ENCODE measurements at regions not wholly inside any gene's neighbourhood (a gene's known extent, or its start where the extent isn't known, plus 50 kb on each side); places are given as distances from the start of the nearest gene placed in this dataset.

DNA sequence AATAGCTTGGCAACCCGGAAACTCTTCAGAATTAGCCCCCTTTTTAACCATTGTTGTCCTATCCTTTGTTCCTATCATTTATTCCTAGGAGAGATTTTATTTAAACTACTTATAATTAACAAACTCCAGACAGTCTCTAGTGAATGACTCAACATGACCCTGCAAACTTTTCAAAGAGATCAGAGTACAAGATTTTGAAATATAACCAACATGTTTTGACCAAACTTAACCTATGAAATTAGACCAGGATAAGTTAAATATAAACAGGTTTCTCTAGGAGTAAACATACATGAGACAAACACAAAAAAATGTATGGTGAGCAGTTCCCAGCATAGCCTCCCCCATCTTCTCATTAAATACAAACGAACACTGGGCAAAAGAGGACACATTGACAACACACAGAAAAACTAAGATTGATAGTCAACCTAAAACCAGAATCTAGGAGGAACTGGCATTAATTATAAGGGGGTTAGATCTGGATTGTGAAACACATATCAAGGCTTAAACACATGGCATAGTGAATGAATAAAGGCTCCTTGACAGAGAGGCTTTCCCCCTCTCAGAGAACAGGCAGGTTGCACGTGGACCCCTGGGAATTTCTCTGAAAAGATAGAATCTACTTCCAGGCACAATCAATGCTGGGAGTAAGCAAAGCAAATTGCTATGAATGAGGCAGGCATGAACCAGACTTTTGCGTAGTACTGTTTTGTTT is 284.1 kb downstream of the IRS1 start:
- no peak for DNase-seq

DNA sequence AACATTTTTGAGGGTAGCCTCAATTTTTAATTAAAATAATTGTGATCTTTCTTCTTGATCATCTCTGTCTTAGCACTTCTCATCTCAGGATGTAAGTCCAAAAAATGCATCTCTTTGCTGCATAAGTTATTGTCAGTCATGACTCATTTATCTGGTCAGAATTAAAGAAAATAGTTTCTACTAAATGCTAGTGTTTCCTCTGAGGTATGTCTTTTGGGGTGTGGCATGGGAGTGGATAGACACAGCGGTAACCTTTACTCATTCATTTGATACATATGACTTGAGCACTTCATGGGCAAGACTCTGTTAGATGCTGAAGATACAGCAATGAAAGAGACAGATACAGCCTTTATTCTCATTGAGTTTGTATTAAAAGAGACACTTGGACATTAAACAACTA is 284.7 kb downstream of the IRS1 start:
- DNase-seq, result no peak

DNA sequence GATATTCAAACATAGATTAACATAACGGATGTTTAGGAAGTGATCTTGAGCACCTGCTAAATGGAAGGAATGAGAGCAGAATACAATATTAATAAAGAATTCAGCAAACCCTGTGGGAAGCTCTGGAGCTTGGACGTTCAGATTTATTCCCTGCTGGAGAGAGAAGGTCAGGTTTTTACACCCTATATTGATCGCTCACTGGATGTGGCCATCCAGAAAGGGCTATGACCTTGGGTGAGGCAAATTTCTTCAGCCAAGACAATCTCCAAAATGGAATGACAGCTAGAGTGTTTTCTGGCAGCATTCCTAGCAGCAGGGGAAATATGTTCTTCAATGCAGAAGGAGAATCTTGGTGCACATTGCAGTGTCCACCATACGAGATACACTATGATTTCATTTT is 288.3 kb downstream of the IRS1 start:
- no peak for DNase-seq

DNA sequence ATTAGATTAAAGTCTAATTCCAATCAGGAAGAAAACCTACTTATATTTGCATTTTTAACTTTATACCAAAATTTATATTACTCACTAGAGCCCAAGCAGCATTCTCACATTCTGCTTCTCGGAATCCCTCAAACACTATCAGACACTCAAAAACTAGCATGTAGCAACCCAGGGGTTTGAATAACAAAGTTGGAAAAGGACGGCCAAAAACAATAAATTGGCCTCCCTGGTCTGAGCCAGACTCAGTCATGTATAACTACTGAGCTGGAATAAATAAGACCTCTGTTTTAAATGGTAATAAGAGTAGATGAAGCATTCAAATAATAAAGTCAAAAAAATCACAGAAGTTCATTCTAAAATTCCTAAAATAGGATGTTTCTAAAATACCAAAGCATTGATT is 290.9 kb downstream of the IRS1 start:
- DNase-seq, result no peak

DNA sequence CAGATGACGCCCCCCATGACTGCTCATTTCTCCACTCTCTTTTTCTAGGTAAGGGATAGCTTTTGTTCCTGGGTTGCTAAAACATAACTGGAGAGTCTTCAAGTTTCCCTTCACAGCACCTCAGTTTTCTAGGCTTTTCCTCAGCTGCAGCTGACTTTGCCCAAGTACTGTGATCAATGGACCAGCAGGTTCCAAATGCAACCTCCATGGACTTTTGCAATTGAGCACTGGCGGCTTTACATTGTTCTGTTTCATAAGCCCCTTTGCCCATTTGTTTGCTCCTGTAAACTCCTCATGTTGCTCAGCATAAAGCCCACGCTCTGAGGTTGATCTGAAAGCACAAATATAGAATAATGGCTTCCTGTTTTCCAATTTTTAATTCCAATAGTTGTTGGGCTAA is 291.6 kb downstream of the IRS1 start:
- no peak for DNase-seq

DNA sequence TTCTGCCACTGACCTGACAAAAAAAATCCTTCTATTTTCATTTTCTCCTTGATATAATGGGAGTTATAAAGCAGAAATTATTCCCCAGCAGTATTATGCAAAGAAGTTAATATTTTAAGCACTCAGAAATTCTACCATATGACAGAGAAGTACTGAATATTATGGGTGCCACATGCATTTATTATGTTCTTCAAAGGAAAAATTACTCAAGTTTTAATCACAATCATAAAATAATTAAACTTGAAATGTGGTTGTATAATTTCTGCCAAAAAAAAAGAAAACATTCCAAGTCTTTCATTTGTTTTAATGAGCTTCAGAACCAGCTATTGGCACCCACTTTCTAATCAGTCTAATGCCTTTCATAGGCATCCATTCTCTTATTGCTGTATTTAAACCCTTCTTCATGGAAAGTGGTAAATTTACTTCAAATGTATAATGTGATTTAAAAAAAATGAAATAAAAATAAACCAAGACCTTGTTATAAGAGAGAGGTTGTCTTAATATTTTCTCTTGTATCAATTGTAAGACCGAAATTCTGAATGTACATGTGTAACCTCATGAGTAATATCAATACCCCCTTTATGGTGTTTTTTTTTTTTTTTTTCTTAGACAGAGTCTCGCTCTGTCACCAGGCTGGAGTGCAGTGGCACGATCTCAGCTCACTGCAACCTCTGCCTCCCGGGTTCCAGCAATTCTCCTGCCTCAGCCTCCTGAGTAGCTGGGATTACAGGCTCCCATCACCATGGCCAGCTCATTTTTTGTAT is 302.3 kb downstream of the IRS1 start:
- DNase-seq, result no peak

DNA sequence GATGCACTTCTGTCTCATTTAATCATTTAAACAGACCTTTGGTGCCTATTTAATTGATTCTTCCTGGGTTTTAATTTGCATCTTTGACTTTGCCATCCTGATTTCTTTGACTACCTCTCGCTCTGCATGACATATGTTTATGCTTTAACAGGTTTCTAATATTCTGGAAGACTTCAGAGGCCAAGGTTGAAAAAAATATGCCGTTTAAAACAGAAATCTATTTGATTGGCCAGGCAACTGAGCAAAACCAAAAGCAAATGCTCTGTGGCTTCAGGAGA is 303.4 kb downstream of the IRS1 start:
- no peak for DNase-seq

DNA sequence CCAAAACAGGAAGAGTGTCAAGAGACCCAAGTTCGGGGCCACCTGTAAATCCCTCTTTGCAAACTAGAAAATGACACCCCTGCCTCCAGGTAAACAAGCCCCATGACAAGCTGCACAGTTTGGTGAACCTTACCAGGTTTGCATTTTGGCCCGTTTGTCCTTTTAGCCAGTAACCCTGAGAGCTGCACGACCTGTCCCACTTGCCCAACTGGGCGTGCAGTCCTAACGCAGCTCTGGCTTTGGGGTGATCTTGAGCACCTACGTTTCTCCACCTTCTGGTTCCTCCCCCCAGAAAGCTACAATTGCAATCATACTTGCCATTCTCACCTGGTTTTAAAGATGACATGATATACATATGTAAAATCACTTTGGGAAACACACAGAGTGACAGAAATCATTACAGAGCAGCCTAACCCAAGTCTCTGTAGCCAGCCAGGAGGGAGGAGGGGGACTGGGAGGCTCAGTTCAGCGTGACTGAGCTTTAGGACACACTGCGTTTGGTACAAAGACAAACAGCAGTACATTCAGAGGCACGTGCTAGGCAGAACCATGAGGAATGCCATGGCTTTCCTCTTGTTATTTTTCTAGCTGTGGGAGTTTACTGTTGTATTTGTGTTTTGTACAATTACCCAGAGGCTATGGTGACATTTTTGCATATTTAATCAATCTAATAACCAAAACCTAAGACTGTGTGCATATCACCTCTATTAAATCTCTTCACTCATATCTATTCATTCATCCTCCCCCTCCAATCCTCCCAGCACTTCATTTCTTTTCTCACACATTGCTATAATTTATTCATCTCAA is 304.0 kb downstream of the IRS1 start:
- no peak for DNase-seq

DNA sequence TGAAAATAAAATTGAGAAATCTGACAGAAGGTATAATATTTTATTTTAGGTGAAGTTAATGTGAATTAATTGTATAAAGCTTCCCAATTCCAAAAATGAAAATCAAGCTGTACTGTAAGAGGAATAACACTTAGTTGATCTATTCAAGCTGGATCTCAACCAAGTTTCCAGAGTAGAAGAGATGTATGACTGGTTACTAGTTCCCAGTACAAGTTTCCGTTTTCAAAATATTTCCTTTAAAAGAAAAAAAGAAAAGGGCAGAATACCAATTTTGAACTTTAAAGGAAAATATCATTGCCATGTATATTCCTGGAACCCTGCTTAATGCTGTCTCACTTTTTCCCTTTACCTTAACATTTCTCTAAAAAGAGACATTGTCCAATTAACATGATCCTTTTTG is 308.5 kb downstream of the IRS1 start:
- DNase-seq, result no peak

DNA sequence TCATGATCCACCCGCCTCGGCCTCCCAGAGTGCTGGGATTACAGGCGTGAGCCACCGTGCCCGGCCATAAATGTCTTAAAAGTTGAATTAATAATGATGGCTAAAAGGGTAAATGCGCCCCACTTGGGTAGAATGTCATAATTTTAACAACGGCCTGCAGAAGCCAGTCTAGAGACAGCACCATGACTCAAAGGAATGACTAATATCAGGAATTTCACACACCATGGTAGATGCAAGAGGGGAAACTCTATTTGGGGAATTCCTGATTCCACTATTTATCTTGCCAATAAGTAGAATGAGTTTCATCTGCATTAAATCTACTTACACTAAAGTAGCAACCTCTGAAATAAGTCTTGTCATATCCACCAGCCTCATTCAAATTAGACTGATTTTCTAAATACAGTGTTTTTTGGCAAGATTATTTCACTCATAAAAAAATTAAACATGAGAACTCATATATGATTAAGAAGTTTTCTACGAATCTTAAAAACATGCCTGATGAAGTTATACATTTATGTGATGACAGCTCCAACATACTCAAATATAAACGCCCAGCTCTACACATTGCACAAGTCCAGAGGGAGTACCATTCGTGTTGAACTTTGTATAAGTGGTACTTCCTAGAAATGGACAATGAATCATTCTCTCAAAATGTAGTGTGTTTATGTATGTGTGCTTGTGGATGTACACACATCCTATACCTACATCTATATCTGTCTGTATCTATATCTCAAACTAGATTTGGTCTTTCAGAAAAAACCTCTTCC is 309.7 kb downstream of the IRS1 start:
- DNase-seq, result no peak

DNA sequence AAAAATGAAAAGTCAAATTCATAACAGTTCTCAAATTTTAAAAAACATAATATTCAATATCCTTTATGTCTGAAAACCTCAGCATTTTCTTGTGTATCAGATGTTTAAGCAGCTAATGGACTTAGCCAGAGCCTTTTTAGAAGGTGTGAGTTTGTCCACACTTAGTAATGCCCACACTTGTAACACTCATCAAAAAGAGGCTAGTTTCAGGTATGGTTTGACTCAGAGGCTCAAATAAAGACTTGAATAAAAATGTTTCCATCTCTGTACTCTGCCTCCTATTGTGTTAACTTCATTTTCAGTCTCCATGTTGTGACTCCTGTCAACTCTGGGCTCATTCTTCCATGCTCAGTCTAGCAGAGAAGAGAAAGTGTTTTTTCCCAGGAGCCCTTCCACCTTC is 311.6 kb downstream of the IRS1 start:
- DNase-seq, result no peak

DNA sequence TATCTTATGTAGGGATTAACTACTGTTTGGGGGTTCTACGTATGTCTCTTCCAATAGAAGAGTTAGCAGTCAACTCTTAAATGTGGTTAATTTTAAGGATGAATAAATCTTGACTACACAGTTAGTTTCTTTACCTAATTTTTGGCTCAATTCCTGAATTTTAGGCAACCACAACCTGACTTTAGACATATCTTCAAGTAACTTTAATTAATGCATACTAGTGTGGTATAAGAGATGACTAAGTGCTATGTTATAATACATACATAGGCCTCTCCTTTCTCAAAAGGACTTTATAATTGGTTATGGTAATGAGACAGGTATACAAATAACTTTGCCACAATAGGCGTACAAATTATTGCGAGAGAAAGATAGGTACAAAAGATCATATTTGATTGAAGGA is 312.0 kb downstream of the IRS1 start:
- DNase-seq, result no peak

DNA sequence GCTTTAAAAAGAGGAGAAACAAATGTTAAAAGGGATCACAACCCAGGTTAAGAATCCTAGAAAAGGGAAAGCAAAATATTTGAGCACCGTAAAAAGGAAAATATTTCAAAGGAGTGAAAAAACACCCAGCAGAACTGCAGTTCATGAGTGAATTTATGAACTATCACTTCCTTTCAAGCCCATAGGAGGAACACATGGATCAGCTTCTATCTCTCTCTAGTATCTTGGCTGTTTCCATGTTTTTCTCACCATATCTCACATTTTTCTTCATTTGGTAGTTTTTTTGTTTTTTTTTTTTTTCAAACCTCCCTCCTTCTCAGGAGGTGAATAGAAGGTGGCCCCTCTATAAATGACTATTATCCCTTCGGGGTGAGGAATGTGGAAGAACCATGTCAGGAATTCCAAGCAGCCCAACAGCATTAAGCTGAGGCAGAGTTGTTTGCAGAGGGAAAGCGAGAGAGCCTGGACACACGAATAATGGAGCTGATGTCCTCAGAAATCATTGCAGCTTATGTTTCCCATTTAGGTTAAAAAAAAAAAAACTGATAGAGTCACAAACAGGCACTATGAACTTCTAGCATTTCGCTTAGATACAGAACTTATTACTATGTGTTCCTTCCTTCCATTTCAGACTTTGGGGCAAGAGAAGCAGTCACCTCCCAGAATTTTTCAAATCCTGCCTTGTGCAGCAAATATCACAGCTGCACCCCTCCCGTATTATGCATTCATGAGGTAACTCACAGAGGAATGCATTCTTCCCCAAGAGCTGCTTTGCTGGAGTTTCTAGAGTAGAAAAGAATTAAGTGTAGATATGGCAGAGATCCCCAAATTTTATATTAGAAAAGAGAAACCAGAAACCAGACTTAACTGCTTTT is 315.6 kb downstream of the IRS1 start:
- no peak for DNase-seq

DNA sequence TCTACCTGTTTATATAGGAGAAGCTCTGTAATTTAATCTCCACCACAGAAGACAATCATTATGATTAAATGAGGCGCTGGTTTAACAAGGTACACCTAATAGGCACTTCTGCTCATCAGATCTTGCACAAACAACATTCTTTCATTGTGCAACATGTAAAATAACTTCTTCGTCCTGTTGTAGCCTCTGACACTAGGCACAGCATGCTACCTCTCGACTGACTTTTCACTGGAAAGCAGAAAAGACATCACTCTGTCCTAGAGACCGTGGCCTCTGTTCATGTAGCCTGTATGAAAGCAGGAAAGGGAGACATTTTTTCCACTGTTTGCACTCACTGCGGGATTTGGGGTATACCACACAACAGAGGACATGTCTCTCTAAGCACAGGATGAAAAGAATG is 316.5 kb downstream of the IRS1 start:
- no peak for DNase-seq

DNA sequence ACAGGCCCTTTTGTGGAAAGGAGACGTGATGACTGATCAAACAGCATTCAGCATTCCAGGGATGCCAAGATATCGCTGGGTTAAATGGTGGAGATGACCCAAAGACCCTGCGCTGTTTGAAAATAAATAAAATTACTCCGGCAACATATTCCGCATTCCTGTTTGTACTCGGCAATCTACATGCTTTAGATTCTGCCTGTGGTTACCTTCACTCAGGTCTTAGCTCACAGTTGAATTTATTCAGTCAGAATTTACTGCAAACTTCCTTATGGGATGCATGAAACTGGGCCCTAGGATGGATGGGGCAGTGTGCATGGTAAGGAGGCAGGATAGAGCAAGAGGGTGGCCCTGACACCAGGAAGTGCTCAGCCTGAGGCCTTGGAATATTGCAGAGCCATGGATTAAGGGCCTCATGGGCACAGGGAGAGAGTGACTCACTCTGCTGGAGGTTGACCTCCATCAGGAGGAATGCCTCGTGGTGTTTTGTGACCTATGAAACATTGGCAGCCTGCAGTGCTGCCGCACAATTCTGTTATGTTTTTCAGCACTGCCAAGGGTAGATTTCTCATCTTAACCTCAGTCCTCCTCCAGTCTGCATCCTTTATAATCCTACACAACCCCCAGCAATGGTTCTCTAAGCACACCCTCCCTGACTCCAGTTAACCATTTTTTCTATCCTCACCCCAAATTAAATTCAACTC is 321.4 kb downstream of the IRS1 start:
- DNase-seq, result no peak

DNA sequence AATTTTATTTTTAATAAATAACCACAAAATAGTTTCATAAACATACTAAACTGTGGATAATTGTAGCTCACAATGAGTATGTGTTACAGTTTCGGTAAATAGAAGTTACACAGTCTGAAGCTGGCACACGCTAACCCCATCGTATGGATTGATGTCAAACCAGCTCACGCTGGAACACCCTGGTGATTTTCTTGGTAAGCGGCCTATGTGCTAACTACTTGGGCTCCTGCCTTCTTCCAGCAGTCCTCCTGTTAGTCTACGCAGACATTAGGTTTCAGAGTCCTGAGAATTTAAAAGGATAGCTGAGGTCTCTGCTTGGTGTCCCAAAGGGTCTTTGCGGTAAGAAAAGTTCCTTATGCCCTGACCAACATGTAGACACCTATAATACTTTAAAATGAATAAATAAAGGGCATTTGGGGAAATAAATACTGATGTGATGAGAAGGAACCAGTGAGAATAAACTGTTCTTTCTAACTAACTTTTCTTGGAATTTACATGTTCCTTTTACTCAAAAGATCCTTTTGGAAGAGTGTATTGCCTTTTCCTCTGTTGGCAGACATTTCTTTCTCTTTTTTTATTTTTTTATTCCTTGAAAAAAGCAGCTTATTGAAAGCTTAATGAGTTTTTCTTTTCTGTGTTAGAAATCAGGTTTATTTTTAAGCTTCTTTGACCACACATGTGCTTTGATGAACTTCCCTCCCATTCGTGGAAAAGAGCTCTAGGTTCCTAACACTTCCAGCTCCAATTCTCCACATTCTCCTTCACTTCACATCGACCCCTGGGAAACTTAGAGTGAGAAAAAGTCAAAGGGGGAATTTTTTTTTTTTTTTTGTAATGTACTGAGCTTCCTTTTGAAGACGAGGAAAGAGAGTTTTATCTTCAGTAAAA is 322.2 kb downstream of the IRS1 start:
- DNase-seq, result no peak

DNA sequence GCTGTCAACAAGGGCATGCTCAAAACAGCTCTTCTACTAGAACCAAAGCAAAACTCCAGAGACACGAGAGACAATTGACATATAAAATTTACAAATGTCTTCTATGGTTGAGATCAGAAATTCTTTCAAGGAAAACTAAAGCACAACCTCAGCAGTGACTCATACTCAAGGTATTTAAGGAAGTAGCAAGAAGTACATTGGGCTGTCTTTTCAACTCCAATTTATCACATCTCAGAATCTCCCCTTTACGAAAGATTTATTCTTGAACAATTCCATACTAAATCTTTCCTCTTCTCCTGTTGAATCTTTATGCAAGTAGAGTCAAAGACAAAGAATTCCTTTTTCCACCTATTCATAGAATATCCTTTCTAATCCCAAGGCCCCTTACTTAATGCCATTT is 324.0 kb downstream of the IRS1 start:
- no peak for DNase-seq

DNA sequence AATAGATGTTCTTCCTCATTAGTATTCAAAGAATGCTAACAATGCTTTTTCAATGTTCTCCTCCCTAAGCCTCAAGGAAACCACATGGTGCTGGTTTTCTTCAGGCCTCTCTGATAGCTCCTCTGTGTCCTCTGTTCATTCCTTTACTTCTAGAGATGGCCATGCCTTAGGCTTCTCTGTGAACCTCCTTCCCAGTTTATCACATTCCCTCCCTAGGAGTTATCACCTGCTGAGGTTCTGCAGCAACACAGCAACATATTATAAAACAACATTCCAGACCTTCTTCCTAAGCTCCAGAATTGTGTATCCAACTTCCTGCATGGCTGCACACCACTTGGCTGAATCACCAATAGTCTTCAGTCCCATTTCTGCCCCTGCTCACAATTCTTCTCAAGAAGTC is 325.5 kb downstream of the IRS1 start:
- no peak for DNase-seq

DNA sequence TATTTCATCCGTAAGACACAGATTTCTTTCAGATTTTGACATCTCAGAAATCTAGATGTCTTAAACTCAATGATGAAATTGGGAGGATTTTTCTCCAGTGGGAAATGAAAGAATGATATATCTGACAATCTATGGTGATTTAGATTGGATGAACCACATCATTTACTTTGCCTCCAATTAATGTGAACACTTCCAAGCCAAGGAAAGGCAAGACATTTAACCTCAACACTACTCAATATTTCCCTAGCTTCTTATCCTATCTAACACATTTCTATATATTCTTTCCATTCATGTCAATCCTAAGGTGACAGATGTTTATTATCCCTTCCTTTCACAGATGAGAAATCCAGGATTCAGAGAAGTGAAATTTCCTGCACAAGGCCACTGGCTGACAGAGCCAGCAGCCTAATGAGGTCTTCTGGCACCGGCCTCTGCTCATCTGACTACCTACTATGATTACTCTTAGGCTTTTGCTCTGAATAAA is 327.6 kb downstream of the IRS1 start:
- no peak for DNase-seq

DNA sequence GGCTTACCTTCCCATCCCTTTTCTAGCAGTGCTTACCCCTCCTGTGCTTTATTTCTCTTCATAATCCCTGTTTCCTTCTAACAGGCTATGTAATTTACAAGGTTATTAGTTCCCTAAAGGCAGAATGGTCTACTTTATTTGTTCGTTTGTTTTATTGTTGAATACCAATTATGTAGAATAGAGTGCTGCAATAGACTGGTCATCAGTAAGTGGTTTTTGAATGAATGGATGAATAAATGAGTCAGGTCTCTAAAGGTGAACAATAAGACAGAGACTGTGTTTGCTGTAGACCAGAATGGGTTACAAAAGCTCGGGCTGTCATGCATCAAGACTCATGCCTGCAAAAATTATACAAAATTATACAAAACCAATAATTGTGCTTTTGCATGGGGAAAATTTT is 332.0 kb downstream of the IRS1 start:
- no peak for DNase-seq

DNA sequence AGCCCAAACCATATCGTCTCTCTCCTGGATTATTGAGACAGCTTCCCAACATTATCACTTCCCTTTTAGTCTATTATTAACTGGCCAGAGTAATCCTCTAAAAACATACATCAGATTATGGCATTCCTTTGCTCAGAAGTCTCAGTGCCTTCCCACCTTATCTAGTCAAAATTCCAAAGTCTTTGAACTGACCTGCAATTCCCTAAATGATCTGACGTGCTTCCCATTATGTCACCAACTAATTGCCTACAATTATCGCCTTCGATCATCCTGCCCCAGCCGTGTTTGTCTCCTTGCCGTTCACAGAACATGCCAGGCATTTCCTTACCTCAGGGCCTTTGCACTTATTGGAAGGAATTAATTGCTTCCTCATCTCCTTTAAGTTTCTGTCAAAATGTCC is 332.4 kb downstream of the IRS1 start:
- no peak for DNase-seq

All from activated CD4-positive, CD25-positive, alpha-beta regulatory T cell (primary cell).